ENCODE measurements at regions not wholly inside any gene's neighbourhood (a gene's known extent, or its start where the extent isn't known, plus 50 kb on each side); places are given as distances from the start of the nearest gene placed in this dataset.
"Not testable (repeated sequence)": the region's sequence is repeated elsewhere in the genome, so short reads cannot be mapped to it uniquely, and the experiment has no call there.

DNA sequence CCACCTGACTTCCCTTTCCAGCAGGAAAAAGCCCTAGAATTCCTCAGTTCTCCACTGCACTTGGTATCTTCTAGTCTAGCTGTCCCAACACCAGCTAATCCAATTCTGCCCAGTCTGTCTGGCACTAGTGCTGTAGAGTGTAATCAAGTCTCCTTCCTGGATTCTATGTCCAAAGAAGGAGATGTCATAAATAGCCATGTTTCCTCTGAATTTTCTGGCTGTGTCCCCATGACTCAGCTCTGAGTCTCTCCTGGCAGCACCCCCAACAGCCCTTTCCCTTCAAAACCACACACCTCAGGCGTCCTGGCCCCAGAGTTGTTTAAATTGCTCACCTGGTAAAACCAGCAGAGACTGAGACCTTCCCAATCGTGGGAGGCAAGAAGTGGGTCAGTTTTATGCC is 197.2 kb downstream of the GRXCR1 start:
- no peak for DNase-seq

GRCh38 chr4:43103048-43103447 is 210.5 kb downstream of the GRXCR1 start:
- DNase-seq: no peak

- DNase-seq: no peak
Observed at GRCh38 chr4:43112139-43112538, 219.6 kb downstream of the GRXCR1 start.

- no peak for DNase-seq
Observed at GRCh38 chr4:43113196-43113595, 220.7 kb downstream of the GRXCR1 start.

- no peak for DNase-seq
Observed at GRCh38 chr4:43126595-43126994, 234.1 kb downstream of the GRXCR1 start.

DNA sequence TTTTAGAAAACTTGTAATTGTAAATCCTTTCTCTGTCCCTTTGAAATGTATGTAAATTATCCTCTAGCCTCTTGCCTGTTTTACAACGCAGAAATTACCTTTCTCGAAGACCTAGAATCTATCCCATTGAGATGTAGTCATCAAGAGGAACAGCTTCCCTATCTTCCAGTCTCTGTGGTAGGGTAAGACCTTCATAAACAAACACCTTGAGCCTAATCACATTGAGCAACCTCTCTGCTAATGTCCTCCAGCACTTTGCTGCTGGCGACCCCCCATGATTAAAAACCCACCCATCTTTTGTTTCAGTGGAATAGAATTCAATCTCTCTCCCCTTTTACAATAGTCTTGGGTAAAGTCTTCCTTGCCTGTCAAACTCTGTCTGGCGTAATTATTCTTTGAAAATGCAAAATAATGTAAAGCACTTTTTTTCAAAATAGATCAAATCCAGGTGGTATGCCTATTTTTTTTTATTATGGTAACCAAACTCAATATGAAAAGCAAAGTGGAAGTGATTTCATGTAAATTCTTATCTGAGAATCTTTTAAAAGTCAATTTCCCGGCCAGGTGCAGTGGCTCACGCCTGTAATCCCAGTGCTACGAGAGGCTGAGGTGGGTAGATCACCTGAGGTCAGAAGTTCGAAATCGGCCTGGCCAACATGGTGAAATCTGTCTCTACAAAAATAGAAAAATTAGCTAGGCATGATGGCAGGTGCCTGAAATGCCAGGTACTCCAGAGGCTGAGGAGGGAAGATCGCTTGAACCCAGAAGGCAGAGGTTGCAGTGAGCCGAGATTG is 237.9 kb downstream of the GRXCR1 start:
- DNase-seq: no peak

DNA sequence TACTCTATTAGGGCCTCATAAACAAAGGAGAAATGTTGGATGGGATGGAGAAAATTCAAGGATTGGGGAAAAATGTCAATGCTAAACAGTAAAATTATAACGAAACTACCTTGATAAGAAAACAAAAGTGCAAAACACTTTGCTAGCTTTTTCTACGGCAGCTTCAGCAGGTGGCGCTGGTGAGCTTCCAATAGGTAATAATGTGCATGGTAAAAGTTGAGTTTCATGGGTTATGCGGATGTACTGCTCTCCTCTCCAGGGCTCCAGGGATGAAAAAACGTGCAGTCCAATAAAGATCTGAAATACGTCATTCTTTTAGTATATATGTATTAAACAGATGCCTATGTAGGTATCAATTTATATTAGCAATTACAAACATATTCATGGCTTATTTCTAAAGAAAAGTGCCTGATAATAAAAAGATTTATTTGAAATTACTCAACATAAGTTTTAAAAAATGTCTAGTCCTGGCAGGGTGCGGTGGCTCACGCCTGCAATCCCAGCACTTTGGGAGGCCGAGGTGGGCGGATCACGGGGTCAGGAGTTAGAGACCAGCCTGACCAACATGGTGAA is 239.6 kb downstream of the GRXCR1 start:
- DNase-seq: peak; percentile 56

- no peak for DNase-seq
Observed at GRCh38 chr4:43133566-43133965, 241.1 kb downstream of the GRXCR1 start.

DNA sequence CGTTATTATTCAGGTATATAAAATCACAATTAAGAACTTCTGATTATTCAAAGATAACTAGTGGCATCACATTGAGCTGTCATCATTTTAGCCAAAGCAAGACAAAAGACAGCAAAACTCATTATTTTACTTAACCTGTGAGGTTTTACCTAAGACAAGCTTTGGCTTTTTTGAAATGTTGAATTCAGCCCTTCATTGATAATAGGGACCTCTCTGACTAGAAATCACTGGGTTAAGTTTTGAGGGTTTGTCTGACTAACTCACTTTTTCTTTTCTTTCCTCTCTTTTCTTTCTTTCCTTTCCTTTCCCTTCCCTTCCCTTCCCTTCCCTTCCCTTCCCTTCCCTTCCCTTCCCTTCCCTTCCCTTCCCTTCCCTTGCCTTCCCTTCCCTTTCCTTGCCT is 244.2 kb downstream of the GRXCR1 start:
- DNase-seq: no peak

- no peak for DNase-seq
Observed at GRCh38 chr4:43146198-43146597, 253.7 kb downstream of the GRXCR1 start.

GRCh38 chr4:43148481-43148880 is 256.0 kb downstream of the GRXCR1 start:
- no peak for DNase-seq

GRCh38 chr4:43163101-43163792 is 270.7 kb downstream of the GRXCR1 start:
- no peak for DNase-seq

DNA sequence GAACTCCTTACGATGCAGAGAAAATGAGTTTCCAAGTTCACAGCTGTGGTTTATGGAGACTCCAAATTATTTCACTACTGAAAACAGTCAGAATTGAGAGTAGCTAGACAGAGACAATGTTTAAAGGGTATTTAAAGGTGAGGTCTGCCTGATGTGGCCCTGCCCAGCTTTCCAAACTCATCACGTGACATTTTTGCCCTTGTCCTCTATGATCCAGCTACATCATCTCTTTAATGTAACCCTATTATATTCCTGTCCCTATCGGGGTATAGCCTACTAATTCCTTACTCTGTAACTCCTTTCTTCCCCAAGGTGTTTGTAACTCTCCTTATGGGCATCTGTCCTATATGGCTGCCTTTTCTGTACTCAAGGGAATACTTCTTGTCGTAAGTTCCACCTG is 297.2 kb downstream of the GRXCR1 start:
- DNase-seq: no peak

DNA sequence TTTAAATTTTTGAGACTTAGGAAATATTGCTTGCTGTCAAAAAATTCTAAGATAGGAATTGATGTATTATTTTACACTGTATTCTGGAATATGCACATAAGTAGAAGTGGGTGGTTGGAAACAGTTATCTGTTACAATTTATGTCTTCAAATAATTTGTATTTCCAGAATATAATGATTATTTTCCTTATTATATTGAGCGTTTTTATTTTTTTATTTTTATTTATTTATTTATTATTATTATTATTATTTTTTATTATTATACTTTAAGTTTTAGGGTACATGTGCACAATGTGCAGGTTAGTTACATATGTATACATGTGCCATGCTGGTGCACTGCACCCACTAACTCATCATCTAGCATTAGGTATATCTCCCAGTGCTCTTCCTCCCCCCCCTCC is 320.1 kb downstream of the GRXCR1 start:
- not testable (repeated sequence) for DNase-seq

- no peak for DNase-seq
Observed at GRCh38 chr4:43223820-43224219, 331.3 kb downstream of the GRXCR1 start.

- DNase-seq: peak; percentile 3
Observed at GRCh38 chr4:43224559-43224958, 332.0 kb downstream of the GRXCR1 start.

- DNase-seq: no peak
Observed at GRCh38 chr4:43233321-43233720, 340.8 kb downstream of the GRXCR1 start.

DNA sequence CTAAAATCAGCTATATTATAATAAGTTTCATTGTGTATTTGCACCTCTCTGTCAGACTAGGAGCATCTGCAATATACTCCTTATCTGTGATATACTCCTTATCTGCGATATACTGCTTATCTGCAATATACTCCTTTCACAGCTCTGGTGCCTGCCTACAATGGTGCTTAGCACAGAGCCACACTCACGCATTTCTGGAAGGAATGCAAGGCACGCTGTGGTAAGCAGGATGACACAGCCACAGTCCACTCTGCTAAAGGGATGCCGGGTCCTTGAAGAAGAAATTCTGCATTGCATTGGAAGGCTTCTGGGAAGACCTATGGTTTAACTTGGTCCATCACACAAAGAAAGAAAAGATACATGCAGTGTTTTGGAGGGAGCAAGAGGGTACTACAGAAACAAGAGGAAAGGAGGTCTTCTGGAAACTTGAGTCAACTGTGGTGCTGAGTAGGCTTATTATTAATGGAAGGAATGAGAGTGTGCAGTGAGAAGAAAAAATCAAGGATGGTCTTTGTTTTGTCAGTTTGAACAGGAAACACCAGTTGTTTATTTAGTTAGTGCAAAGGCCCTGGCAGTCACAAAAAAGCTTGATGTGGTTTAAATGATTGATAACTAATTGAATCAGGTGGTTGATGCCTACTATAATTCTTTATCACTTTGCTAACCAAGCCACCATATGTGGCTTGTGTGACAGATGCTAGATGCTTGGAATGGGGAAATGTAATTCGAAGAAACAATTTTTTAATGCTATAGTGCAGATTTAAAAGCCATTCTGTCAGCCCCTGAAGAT is 342.3 kb downstream of the GRXCR1 start:
- DNase-seq: no peak

- DNase-seq: no peak
Observed at GRCh38 chr4:43238008-43238407, 345.5 kb downstream of the GRXCR1 start.

- no peak for DNase-seq
Observed at GRCh38 chr4:43238585-43238984, 346.1 kb downstream of the GRXCR1 start.

- no peak for DNase-seq
Observed at GRCh38 chr4:43241104-43241503, 348.6 kb downstream of the GRXCR1 start.

DNA sequence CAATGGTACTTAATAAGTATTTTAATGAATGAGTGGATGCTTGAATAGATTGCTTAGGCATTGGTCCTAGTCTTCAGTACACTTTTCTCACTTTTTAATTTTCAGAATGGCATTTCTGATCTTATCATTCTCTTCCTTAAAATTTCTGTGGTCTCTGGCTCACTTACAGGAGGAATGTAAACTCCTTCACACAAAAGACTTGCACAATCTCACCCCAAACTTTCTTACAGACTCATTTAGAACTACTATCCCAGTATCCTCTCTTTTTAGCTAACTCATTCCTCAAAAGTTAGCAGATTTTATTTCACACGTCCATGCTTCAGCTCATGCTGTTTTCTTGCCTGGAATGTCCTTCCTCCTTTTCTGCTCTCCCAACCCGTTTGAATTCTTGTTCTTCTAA is 350.1 kb downstream of the GRXCR1 start:
- no peak for DNase-seq

DNA sequence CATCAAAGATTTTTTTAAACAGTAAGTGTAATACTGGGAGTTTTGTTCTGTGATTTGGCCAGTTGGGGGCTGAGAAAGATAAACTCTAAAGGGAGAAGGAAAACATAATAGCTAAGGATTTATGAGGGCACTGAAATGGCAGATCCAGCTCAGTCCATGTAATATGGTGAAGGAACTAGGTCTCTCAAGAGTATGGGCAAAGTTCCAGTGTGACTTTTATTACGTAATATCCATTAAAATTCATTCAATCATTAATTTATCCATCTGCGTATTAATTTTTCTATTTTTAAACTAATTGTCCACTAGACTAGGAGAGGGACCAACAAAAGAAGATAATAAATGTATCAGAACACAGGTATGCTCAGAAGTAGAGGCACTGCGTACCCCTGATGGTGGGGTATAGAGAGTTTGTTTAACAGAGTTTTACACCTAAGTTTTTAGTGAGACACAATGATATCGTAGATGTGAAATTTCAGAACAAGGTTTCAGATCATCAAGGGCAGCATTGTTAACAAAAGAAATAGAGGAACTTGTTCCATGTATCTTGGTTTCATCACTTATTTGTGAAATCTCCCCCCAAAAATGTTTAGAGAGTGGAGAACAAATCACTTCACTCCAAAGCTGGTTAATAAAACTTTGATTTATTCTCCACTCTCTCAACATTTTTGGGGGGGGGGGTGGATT is 351.1 kb downstream of the GRXCR1 start:
- no peak for DNase-seq
